ENCODE measurements at regions not wholly inside any gene's neighbourhood (a gene's known extent, or its start where the extent isn't known, plus 50 kb on each side); places are given as distances from the start of the nearest gene placed in this dataset.

GRCh38 chr9:89655990-89656657 is 51.3 kb downstream of the GADD45G start:
- DNase-seq (ENCODE audit: low spot score): no peak

- no peak for DNase-seq (ENCODE audit: low spot score)
Measured at GRCh38 chr9:89657295-89657694, 52.5 kb downstream of the GADD45G start.

- no peak for DNase-seq (ENCODE audit: low spot score)
Measured at GRCh38 chr9:89657765-89658164, 53.0 kb downstream of the GADD45G start.

- no peak for DNase-seq (ENCODE audit: low spot score)
Measured at GRCh38 chr9:89658401-89658800, 53.6 kb downstream of the GADD45G start.

- DNase-seq (ENCODE audit: low spot score): no peak
Measured at GRCh38 chr9:89658931-89659330, 54.1 kb downstream of the GADD45G start.

- no peak for DNase-seq (ENCODE audit: low spot score)
Measured at GRCh38 chr9:89659473-89659872, 54.7 kb downstream of the GADD45G start.

GRCh38 chr9:89659891-89660685 is 55.3 kb downstream of the GADD45G start:
- no peak for DNase-seq (ENCODE audit: low spot score)

GRCh38 chr9:89661391-89661949 is 56.7 kb downstream of the GADD45G start:
- no peak for DNase-seq (ENCODE audit: low spot score)

GRCh38 chr9:89661956-89662717 is 57.3 kb downstream of the GADD45G start:
- DNase-seq (ENCODE audit: low spot score): peak; percentile 95

- no peak for DNase-seq (ENCODE audit: low spot score)
Measured at GRCh38 chr9:89662718-89663613, 58.2 kb downstream of the GADD45G start.

- no peak for DNase-seq (ENCODE audit: low spot score)
Measured at GRCh38 chr9:89663614-89663970, 58.8 kb downstream of the GADD45G start.

GRCh38 chr9:89664010-89664409 is 59.2 kb downstream of the GADD45G start:
- DNase-seq (ENCODE audit: low spot score): no peak

GRCh38 chr9:89664896-89665329 is 60.1 kb downstream of the GADD45G start:
- DNase-seq (ENCODE audit: low spot score): no peak

GRCh38 chr9:89666364-89666763 is 61.6 kb downstream of the GADD45G start:
- no peak for DNase-seq (ENCODE audit: low spot score)

GRCh38 chr9:89666950-89667349 is 62.1 kb downstream of the GADD45G start:
- DNase-seq (ENCODE audit: low spot score): peak; percentile 15

GRCh38 chr9:89667726-89668125 is 62.9 kb downstream of the GADD45G start:
- DNase-seq (ENCODE audit: low spot score): peak; percentile 11

GRCh38 chr9:89668216-89668865 is 63.5 kb downstream of the GADD45G start:
- no peak for DNase-seq (ENCODE audit: low spot score)

- DNase-seq (ENCODE audit: low spot score): no peak
Measured at GRCh38 chr9:89668866-89669246, 64.0 kb downstream of the GADD45G start.

- no peak for DNase-seq (ENCODE audit: low spot score)
Measured at GRCh38 chr9:89669361-89669842, 64.6 kb downstream of the GADD45G start.

GRCh38 chr9:89670114-89670513 is 65.3 kb downstream of the GADD45G start:
- no peak for DNase-seq (ENCODE audit: low spot score)

Data from left forelimb (tissue), 1 donor.